Mesenchymal stem cell (in vitro differentiated cells and primary cell): ENCODE measurements at regions not wholly inside any gene's neighbourhood (a gene's known extent, or its start where the extent isn't known, plus 50 kb on each side); places are given as distances from the start of the nearest gene placed in this dataset.
A peak's percentile ranks its signal among the peaks of the same experiment; 100 is the strongest.
"Not testable (repeated sequence)": the region's sequence is repeated elsewhere in the genome, so short reads cannot be mapped to it uniquely, and the experiment has no call there.

Source experiments
- DNase-seq: peaks from one replicate; pipeline ENCODE4 v3.0.0-alpha.2; 2013
- H2AFZ ChIP-seq: one replicate; pipeline ENCODE4 v1.6.1; 2013; ENCODE audit warnings: low read depth, mild to moderate bottlenecking, control low read depth, inconsistent platforms, low read length, moderate library complexity
- H2AK5ac ChIP-seq: 2 replicates; pipeline ENCODE4 v1.6.1; 2013; ENCODE audit warnings: low read length, moderate library complexity, mild to moderate bottlenecking, inconsistent platforms; ENCODE audit not compliant: severe bottlenecking
- H2BK120ac ChIP-seq: one replicate; pipeline ENCODE4 v1.6.1; 2013; ENCODE audit warnings: low read depth, mild to moderate bottlenecking, inconsistent platforms, low read length, moderate library complexity
- H2BK12ac ChIP-seq, 2 experiments: one replicate each; pipeline ENCODE4 v1.6.1; 2013; ENCODE audit warnings: inconsistent platforms in 2 of 2, low read length in 2 of 2, mild to moderate bottlenecking in 2 of 2, moderate library complexity in 2 of 2, control low read depth in 1 of 2
- H2BK15ac ChIP-seq: one replicate; pipeline ENCODE4 v1.6.1; 2013; ENCODE audit warnings: mild to moderate bottlenecking, low read depth, inconsistent platforms; ENCODE audit not compliant: poor library complexity, severe bottlenecking
- H2BK5ac ChIP-seq: 2 replicates; pipeline ENCODE4 v1.6.1; 2013; ENCODE audit warnings: low read depth, mild to moderate bottlenecking, low read length, control low read depth, inconsistent platforms; ENCODE audit not compliant: poor library complexity, severe bottlenecking
- H3K14ac ChIP-seq, 2 experiments: one replicate each; pipeline ENCODE4 v1.6.1; 2013; ENCODE audit warnings: inconsistent platforms in 2 of 2, low read length in 2 of 2, control low read depth in 1 of 2, mild to moderate bottlenecking in 1 of 2, moderate library complexity in 1 of 2
- H3K18ac ChIP-seq, 2 experiments: one replicate each; pipeline ENCODE4 v1.6.1; 2013; ENCODE audit warnings: inconsistent platforms in 2 of 2, low read length in 2 of 2, control low read depth in 1 of 2, low read depth in 1 of 2, mild to moderate bottlenecking in 1 of 2
- H3K23ac ChIP-seq, 2 experiments: one replicate each; pipeline ENCODE4 v1.6.1; 2013; ENCODE audit warnings: inconsistent platforms in 2 of 2, low read length in 2 of 2, mild to moderate bottlenecking in 2 of 2, moderate library complexity in 2 of 2, control low read depth in 1 of 2
- H3K27ac ChIP-seq: 2 replicates; pipeline ENCODE4 v1.5.1; 2013; ENCODE audit warnings: mild to moderate bottlenecking, moderate library complexity, low read length, control low read depth, inconsistent platforms; ENCODE audit not compliant: poor library complexity, severe bottlenecking
- H3K27me3 ChIP-seq, 2 experiments: 2 replicates each; pipeline versions ENCODE4 v1.6.1 to v1.7.0; 2013; ENCODE audit warnings: low read length in 2 of 2, mild to moderate bottlenecking in 2 of 2, moderate library complexity in 2 of 2, control low read depth in 1 of 2, inconsistent platforms in 1 of 2; ENCODE audit not compliant: control insufficient read depth in 1 of 2, insufficient read depth in 1 of 2
- H3K36me3 ChIP-seq, 2 experiments: 2 replicates each; pipeline versions ENCODE4 v1.6.1 to v1.7.0; 2013; ENCODE audit warnings: low read length in 2 of 2, control low read depth in 1 of 2, inconsistent platforms in 1 of 2, low read depth in 1 of 2, mild to moderate bottlenecking in 1 of 2; ENCODE audit not compliant: insufficient read depth in 2 of 2, control insufficient read depth in 1 of 2
- H3K4ac ChIP-seq, 2 experiments: one replicate each; pipeline ENCODE4 v1.6.1; 2013; ENCODE audit warnings: inconsistent platforms in 2 of 2, low read length in 2 of 2, mild to moderate bottlenecking in 2 of 2, moderate library complexity in 2 of 2, control low read depth in 1 of 2, low read depth in 1 of 2
- H3K4me1 ChIP-seq: 2 replicates; pipeline ENCODE4 v1.6.1; 2013; ENCODE audit warnings: low read depth, low read length, control low read depth; ENCODE audit not compliant: control insufficient read depth, insufficient read depth
- H3K4me2 ChIP-seq: 2 replicates; pipeline ENCODE4 v1.6.1; 2013; ENCODE audit warnings: low read length, mild to moderate bottlenecking, inconsistent platforms; ENCODE audit not compliant: poor library complexity, severe bottlenecking
- H3K4me3 ChIP-seq, 2 experiments: 2 replicates each; pipeline versions ENCODE4 v1.5.1 to v1.7.0; 2013; ENCODE audit warnings: low read length in 2 of 2, mild to moderate bottlenecking in 2 of 2, control low read depth in 1 of 2, low read depth in 1 of 2; ENCODE audit not compliant: insufficient read depth in 1 of 2
- H3K79me1 ChIP-seq: replicated peaks from 2 replicates; pipeline ENCODE4 v1.6.1; 2013; ENCODE audit warnings: mild to moderate bottlenecking, control low read depth, low read length, inconsistent platforms; ENCODE audit not compliant: poor library complexity, severe bottlenecking
- H3K9ac ChIP-seq: 2 replicates; pipeline ENCODE4 v1.7.0; 2013; ENCODE audit warnings: mild to moderate bottlenecking, low read length, moderate library complexity
- H3K9me3 ChIP-seq: 2 replicates; pipeline ENCODE4 v1.7.0; 2013; ENCODE audit warnings: mild to moderate bottlenecking, low read length; ENCODE audit not compliant: control insufficient read depth
- H4K8ac ChIP-seq: one replicate; pipeline ENCODE4 v1.6.1; 2013; ENCODE audit warnings: inconsistent platforms, mild to moderate bottlenecking, low read length, moderate library complexity
- H4K91ac ChIP-seq: one replicate; pipeline ENCODE4 v1.6.1; 2013; ENCODE audit warnings: mild to moderate bottlenecking, low read length, inconsistent platforms
- WGBS: methylation state at CpG from one replicate; pipeline ENCODE4 v1.1.7; 2013; ENCODE audit warnings: mixed read lengths; 5-methylcytosine and 5-hydroxymethylcytosine counted together

DNA sequence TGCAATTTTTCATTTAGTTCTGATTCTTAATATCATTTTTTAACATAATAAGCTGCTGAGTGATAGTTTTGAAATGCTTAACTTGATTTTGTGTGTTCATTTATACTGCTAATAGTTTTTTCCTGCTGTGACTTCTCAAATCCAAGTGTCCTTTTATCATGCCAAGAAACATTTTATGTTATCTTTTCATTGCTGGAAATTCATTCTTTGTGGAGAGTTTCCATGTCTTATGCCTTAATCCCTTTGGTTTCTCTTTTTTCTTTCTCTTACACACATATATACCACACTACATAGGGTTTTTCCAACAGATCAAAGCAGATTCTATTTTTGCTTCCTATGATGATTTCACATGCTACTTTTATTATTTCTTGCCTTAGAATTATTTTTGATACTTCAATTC is 981.1 kb downstream of the SLC6A15 start:
- H3K4me1 ChIP-seq, result no peaks in the 10 kb centered on the region
- no peak for DNase-seq

DNA sequence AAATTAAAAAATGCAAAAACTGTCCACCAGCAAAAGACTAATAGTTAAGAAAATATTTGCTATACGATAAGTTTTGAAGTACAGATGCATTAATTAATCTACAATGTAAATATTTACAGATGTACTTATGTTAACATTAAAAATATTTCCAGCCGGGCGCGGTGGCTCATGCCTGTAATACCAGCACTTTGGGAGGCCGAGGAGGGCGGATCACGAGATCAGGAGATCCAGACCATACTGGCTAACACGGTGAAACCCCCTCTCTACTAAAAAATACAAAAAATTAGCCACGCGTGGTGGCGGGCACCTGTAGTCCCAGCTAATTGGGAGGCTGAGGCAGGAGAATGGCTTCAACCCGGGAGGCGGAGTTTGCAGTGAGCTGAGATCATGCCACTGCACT is 982.8 kb downstream of the SLC6A15 start:
- not testable (repeated sequence) for H3K14ac ChIP-seq, H2AK5ac ChIP-seq, H4K91ac ChIP-seq, H3K23ac ChIP-seq, H4K8ac ChIP-seq, H3K36me3 ChIP-seq, H2BK5ac ChIP-seq, H3K27ac ChIP-seq, H2AFZ ChIP-seq, H3K27me3 ChIP-seq, H3K4me1 ChIP-seq, H2BK120ac ChIP-seq, H3K18ac ChIP-seq, DNase-seq, H2BK12ac ChIP-seq, H3K4me3 ChIP-seq, H3K9ac ChIP-seq, H3K4me2 ChIP-seq, H2BK15ac ChIP-seq, H3K9me3 ChIP-seq, H3K79me1 ChIP-seq, H3K4ac ChIP-seq
- 98% methylated on average over 10 of the region's 13 CpGs for WGBS

More for the DNA sequence above, 981.1 kb downstream of the SLC6A15 start:
- Histone ChIP-seq H2BK12ac (no peak overlapping the region), H3K4me3 (no peak overlapping the region), H3K9me3 (peaks cover 5% of the 10 kb centered on the region), H4K91ac (no peak overlapping the region), H3K36me3 (no peaks in the 10 kb centered on the region), H3K79me1 (no peaks in the 10 kb centered on the region), H3K18ac (no peak overlapping the region), H3K27ac (no peak overlapping the region), H2BK120ac (no peak overlapping the region), H3K4ac (no peak overlapping the region), H3K9ac (no peak overlapping the region), H2AFZ (no peak overlapping the region), H4K8ac (no peak overlapping the region), H2AK5ac (no peak overlapping the region), H2BK15ac (no peak overlapping the region), H2BK5ac (no peak overlapping the region), H3K14ac (no peak overlapping the region), H3K4me2 (no peak overlapping the region), H3K23ac (no peak overlapping the region), H3K27me3 (no peaks in the 10 kb centered on the region)

DNA sequence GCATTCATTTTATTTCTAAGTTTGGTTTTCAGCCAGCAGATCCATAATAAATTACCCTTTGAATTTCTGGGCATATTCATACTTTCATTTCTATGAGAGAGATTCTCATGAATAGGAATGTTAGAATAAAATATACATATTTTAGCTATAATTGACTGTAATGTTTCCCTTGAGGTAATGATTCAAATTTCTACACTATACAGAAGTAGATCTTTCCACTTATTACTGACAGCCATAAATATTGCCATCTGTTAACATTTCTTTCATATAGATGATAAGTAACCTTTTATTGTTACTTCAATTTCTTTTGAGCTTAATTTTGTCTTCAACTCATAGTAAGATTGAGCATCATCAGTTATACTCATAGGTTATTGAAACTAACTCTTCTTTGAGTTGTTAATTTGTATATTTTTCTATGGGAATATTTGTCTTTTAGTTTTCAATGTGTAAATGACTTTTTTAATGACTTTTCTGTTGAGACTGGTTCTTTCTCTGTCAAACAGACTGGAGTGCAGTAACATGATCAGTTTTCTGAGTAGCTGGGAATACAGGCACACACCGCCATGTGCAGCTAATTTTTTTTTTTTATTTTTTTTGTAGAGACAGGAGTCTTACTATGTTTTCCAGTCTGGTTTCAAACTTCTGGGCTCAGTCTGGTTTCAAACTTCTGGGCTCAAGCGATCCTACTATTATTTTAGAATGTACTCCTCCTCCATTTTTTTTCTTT is 991.6 kb downstream of the SLC6A15 start:
- no peaks in the 10 kb centered on the region for H3K27me3 ChIP-seq
- H2BK120ac ChIP-seq, result no peak overlapping the region
- H3K14ac ChIP-seq, result no peak overlapping the region
- no peak overlapping the region for H2BK5ac ChIP-seq
- WGBS, result 100% methylated on average over 1 of the region's 2 CpGs
- no peaks in the 10 kb centered on the region for H3K36me3 ChIP-seq
- H3K9me3 ChIP-seq, result no peaks in the 10 kb centered on the region
- H3K23ac ChIP-seq, result no peak overlapping the region
- H3K4me2 ChIP-seq, result no peak overlapping the region
- H2BK12ac ChIP-seq, result no peak overlapping the region
- H3K9ac ChIP-seq, result no peak overlapping the region
- no peak overlapping the region for H4K8ac ChIP-seq
- no peak overlapping the region for H2BK15ac ChIP-seq
- DNase-seq, result no peak
- H4K91ac ChIP-seq, result no peak overlapping the region
- no peak overlapping the region for H3K4me3 ChIP-seq
- H3K79me1 ChIP-seq, result no peaks in the 10 kb centered on the region
- no peaks in the 10 kb centered on the region for H3K4me1 ChIP-seq
- H2AK5ac ChIP-seq, result no peak overlapping the region
- no peak overlapping the region for H3K27ac ChIP-seq
- H3K18ac ChIP-seq, result no peak overlapping the region
- no peak overlapping the region for H3K4ac ChIP-seq
- H2AFZ ChIP-seq, result no peak overlapping the region

DNA sequence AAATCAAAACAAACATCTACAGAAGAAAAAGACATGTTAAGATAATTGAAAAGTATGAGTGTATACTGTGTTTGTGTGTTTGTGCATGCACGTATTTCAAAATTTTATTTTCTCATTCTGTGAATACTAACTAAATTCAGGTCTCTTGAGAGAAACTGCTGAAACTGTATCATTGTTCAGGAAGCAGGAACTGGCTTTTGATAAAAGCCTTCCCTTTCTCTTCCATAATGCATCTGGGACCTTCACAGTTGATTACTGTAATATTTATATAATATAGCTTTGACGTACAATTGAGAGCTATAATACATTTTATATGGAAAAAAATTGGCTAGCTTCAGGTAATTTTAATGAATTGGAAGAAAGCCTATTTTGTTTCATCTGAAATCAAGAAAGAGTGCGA is 993.5 kb downstream of the SLC6A15 start:
- Histone ChIP-seq H3K9ac (peak overlapping the region; percentile 8), H4K8ac (no peak overlapping the region), H3K14ac (no peak overlapping the region), H3K4me2 (no peak overlapping the region), H2AFZ (no peak overlapping the region), H3K27ac (no peak overlapping the region), H2BK15ac (no peak overlapping the region), H3K4me3 (peak overlapping the region in 1 of 2 experiments; percentile 15), H3K23ac (no peak overlapping the region), H3K4me1 (no peaks in the 10 kb centered on the region), H4K91ac (no peak overlapping the region), H3K4ac (no peak overlapping the region), H3K27me3 (no peaks in the 10 kb centered on the region), H3K79me1 (no peaks in the 10 kb centered on the region), H3K36me3 (no peaks in the 10 kb centered on the region), H2AK5ac (no peak overlapping the region), H2BK120ac (no peak overlapping the region), H3K9me3 (no peaks in the 10 kb centered on the region), H2BK12ac (no peak overlapping the region), H3K18ac (no peak overlapping the region), H2BK5ac (no peak overlapping the region)
- DNase-seq, result no peak
- no CpG with 5 or more reads among the region's 3 CpGs for WGBS
